ENCODE measurements at regions not wholly inside any gene's neighbourhood (a gene's known extent, or its start where the extent isn't known, plus 50 kb on each side); places are given as distances from the start of the nearest gene placed in this dataset.

DNA sequence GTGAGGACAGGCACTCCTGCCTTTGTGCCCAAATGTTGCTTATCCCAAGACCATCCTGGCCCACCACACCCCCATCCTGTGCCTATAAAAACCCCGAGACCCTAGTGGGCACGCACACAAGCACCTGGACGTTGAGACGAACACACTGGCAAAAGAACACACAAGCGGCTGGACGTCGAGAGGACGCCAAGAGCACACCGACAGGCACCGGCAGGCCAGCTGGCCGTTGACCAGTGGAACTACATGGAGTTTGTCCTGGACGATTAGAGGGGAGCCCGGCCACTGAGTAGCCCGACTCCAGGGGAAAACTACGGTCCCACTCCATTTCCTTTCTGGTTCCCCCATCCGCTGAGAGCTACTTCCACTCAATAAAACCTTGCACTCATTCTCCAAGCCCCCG, 301.7 kb downstream of the PCDH10 start:
- no peak for DNase-seq (ENCODE audit: low read depth in 2 of 2)
- no peak overlapping the region for H3K4me3 ChIP-seq (replicated peaks in 1 of 2; ENCODE audit: low read depth in 2 of 2, low read length in 2 of 2)
- TF ChIP-seq, protein P1, sequence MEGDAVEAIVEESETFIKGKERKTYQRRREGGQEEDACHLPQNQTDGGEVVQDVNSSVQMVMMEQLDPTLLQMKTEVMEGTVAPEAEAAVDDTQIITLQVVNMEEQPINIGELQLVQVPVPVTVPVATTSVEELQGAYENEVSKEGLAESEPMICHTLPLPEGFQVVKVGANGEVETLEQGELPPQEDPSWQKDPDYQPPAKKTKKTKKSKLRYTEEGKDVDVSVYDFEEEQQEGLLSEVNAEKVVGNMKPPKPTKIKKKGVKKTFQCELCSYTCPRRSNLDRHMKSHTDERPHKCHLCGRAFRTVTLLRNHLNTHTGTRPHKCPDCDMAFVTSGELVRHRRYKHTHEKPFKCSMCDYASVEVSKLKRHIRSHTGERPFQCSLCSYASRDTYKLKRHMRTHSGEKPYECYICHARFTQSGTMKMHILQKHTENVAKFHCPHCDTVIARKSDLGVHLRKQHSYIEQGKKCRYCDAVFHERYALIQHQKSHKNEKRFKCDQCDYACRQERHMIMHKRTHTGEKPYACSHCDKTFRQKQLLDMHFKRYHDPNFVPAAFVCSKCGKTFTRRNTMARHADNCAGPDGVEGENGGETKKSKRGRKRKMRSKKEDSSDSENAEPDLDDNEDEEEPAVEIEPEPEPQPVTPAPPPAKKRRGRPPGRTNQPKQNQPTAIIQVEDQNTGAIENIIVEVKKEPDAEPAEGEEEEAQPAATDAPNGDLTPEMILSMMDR (IDR thresholded peaks at IDR 0.05; ENCODE audit: low read depth, low read length) = no peak

DNA sequence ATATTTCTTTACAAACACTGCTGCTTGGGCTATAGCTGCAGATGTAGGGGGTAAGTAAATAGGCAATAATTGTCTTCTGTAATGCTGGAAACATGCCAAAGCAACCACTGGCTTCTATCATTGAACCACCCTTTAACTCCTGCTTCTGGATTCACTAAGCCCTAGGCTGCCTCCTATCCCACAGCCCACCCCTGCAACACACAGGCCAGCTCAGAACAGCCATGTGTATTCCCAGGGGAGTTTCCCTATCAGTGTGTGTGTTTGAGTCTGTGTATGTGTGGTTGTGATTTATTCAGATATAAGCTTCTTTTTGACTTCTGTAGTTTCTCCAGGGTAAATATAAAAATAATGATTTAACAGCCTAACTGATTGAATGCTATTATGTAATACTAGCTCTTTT, 291.3 kb downstream of the PCDH10 start:
- DNase-seq (ENCODE audit: low read depth in 2 of 2) = no peak
- TF ChIP-seq, protein P1 (IDR thresholded peaks at IDR 0.05; ENCODE audit: low read depth, low read length) = no peak
- H3K4me3 ChIP-seq (replicated peaks in 1 of 2; ENCODE audit: low read depth in 2 of 2, low read length in 2 of 2) = no peak overlapping the region

GRCh38 chr4:133439830-133440229, 290.7 kb downstream of the PCDH10 start:
- H3K4me3 ChIP-seq (replicated peaks in 1 of 2; ENCODE audit: low read depth in 2 of 2, low read length in 2 of 2) = no peak overlapping the region
- no peak for DNase-seq (ENCODE audit: low read depth in 2 of 2)
- TF ChIP-seq, protein P1 (IDR thresholded peaks at IDR 0.05; ENCODE audit: low read depth, low read length) = no peak

- H3K4me3 ChIP-seq (replicated peaks in 1 of 2; ENCODE audit: low read depth in 2 of 2, low read length in 2 of 2) = no peak overlapping the region
- DNase-seq (ENCODE audit: low read depth in 2 of 2) = no peak
- TF ChIP-seq, protein P1 (IDR thresholded peaks at IDR 0.05; ENCODE audit: low read depth, low read length) = no peak
Measured at GRCh38 chr4:133424605-133425004, 275.5 kb downstream of the PCDH10 start.

GRCh38 chr4:133403913-133404312, 254.8 kb downstream of the PCDH10 start:
- DNase-seq (ENCODE audit: low read depth in 2 of 2) = no peak
- H3K4me3 ChIP-seq (replicated peaks in 1 of 2; ENCODE audit: low read depth in 2 of 2, low read length in 2 of 2) = no peak overlapping the region
- TF ChIP-seq, protein P1 (IDR thresholded peaks at IDR 0.05; ENCODE audit: low read depth, low read length) = no peak

DNA sequence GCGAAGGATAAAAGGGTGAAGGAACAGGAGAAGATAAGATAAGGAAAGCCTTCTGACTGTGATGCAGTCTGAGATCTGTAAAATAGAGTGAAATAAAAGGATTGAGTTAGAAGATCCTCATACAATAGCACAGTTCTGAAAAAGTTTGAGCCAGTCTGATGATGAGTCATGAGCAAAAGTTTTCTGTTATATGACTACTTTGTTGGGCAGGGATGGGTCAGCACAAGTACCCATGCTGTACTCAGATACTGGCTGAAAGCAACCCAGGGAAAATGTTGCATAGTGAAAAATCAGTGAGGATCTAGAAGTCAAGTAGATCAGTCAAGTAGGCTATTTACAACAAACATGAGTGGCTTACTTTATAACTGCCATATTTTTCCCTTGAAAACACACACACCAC, 253.5 kb downstream of the PCDH10 start:
- DNase-seq (ENCODE audit: low read depth in 2 of 2) = no peak
- H3K4me3 ChIP-seq (replicated peaks in 1 of 2; ENCODE audit: low read depth in 2 of 2, low read length in 2 of 2) = no peak overlapping the region
- TF ChIP-seq, protein P1 (IDR thresholded peaks at IDR 0.05; ENCODE audit: low read depth, low read length) = no peak

- no peak for DNase-seq (ENCODE audit: low read depth in 2 of 2)
- TF ChIP-seq, protein P1 (IDR thresholded peaks at IDR 0.05; ENCODE audit: low read depth, low read length) = no peak
- H3K4me3 ChIP-seq (replicated peaks in 1 of 2; ENCODE audit: low read depth in 2 of 2, low read length in 2 of 2) = no peak overlapping the region
Measured at GRCh38 chr4:133394971-133395627, 246.0 kb downstream of the PCDH10 start.
